HG03039 (cell line): ENCODE measurements at regions not wholly inside any gene's neighbourhood (a gene's known extent, or its start where the extent isn't known, plus 50 kb on each side); places are given as distances from the start of the nearest gene placed in this dataset.
"Not testable (repeated sequence)": the region's sequence is repeated elsewhere in the genome, so short reads cannot be mapped to it uniquely, and the experiment has no call there.

Experiments
- ATAC-seq: cut with Tn5 transposase; IDR thresholded peaks from one replicate; pipeline ENCODE4 v1.9.1; 2021; ENCODE audit warnings: mild to moderate bottlenecking, moderate library complexity; ENCODE audit not compliant: unreplicated experiment

DNA sequence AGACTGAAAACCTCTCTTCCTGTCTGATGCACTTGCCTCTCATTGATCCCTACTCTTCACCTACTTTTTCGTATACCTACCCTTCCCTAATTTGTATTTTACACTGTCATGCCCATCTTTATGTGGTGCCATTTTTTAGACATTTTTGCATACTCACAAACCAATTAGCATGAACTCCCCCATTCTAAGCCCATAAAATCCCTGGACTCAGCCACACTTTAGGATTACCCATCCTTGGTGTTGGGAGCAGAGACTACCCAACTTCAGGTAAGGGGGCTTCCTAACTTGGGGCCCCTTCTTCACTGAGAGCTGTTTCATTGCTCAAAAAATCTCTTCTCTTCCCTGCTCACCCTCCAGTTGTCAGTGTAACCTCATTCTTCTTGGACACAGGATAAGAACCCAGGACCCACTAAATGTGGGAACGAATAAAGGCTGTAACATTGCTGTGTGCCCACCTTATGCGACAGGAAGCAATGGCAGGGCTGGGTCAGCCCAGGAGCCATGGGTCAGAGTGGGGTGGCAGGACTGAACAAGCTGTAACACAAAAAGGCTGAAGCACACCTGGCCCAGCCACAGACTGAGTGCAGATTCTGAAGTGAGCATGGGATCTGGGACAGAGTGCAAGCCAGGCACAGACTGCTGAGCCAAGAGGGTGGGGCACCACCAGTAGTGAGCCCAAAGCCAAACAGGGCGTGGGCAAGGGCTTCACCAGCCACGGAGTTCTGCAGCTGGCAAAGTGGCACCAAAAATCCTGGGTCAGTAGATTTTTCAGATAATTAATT, 789.1 kb upstream of the HS3ST5 start:
- no peak for ATAC-seq

DNA sequence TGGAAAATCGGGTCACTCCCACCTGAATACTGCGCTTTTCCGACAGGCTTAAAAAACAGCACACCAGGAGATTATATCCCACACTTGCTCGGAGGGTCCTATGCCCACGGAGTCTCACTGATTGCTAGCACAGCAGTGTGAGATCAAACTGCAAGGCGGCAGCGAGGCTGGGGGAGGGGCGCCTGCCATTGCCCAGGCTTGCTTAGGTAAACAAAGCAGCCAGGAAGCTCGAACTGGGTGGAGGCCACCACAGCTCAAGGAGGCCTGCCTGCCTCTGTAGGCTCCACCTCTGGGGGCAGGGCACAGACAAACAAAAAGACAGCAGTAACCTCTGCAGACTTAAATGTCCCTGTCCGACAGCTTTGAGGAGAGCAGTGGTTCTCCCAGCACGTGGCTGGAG, 778.7 kb upstream of the HS3ST5 start:
- ATAC-seq = not testable (repeated sequence)

DNA sequence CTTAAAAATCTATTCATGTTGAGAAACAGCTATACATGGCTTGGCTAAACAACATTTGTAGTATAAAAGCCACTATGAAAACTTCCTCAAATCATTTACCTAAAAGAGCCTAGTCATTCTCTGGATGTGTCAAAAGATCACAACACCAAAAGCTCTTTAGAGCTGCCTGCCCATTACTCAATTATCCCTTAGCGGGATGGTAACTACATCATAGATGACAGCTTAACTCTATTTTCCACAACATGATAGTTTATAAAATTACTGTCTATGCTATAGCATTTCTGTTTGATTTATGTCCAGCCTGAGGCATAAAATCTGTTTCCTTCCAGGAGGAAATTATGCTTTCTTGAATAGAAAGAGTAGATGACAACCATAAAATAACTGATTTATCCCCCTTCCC, 777.6 kb upstream of the HS3ST5 start:
- ATAC-seq = no peak

DNA sequence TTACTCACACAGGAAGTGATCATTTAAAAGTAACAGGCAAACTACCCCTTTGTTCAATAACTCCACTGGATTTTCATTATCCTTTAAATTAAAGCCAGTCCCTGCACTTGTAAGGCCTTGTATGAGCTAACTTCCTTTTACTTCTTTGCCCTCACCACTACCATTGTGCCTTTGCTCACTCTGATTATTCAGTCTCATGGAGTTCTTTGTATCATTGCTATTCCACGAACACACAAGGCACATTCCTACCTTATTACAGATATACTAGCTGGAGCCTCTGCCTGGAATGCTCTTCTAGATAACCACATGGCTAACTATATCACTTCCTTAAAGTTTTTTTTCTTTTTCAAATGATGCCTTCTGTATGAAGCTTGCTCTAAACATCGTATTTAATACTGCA, 748.6 kb upstream of the HS3ST5 start:
- no peak for ATAC-seq

DNA sequence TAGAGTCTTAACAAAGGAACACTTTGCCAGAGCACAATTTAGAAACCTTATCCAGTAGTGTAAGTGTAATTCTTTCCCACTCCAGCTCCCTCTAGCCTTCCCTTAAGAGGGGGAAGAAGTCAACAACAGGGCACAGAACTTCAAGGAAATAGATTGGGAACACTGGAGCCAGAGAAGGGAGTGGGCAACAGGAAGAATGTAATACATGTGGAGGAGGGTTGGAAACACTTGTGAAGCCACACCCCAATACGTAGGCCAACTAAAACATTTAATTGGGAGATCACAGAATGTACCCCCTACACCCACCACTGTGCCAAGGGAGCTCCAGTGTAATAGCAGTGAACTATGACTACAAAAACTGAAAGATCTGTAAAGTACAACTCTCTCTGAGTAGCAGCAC, 735.7 kb upstream of the HS3ST5 start:
- no peak for ATAC-seq

DNA sequence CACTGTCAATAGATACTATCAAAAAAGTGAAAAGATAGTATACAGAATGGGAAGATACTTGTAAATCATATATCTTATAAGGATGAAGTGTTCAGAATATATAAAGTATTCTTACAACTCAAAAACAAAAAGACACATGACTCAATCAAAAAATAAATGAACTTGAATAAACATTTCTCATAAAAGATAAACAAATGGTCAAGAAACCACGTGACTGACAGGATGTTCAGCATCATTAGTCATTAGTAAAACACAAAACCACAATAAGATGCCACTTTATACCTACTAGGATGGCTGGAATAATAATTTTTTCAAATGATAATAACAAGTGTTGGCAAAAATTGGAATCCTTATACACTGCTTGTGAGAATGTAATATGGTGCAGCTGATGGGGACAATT, 729.1 kb upstream of the HS3ST5 start:
- ATAC-seq = no peak

DNA sequence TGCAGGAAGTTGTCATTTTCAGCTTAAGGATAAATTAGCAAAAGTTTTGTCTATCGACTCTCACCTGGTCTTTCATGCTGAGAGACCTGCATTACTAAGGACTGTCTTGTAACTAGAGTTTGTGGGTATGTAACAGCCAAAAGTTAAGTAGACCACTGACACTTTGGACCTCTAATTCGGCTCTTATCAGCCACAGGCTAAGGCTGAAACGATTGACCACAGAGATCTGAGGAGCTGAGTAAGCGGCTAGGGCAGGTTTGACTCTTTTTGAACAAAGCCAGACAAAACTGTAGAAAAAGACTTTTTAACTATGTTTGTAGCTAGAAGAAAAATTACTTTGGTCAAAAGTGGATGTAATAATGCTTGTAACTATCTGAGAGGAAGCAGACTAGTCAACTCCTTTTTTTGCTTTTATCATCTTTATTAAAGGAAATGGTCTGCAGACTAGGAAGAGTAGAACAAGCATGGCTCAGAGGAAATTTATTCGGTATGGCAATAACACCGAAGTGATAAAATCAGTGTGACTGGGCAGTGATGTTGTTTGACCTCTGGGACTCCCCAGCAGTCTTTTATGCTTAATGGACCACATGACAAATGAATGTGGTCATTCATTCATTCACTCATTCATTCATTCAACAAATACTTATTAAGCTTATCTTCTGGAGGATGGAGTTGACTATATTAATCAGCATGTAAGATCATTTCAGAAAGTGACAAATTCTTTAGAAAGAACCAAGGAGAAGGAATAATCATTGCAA, 725.0 kb upstream of the HS3ST5 start:
- ATAC-seq = no peak

DNA sequence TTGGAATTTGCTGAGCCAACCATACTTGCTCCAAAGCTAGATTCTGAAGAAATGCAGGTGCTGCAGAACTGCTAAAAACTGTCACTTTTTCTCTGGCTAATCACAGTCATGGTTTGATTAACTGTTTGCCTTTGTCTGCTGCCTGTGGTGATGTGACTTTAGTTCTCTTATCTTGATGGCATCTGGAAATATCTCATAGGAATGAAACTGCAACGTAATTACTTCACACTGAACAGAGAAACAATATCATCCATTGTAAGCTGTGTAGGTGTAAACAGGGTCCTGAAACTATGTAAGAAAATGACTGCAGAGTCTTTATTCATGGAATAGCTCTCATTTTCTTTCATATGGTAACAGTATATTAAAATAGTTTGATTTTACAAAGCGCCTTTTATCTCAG, 721.9 kb upstream of the HS3ST5 start:
- no peak for ATAC-seq

DNA sequence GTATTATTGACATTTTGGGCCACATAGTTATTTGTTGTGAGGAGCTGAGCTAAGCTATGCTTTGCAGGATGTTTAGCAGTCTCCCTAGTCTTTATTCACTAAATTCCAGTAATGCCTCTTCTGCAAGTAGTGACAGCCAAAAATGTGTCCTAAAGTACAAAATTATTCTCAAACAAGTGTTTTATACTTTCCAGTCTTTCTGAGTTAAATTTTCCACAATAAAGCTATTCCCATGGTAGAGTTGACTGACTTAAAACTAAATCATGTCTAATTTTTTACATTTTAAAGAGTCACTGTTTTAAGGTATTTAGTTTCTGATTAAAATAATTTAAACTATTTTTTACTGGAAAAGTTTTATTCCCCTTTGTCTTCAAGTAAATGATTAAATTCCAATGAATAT, 717.8 kb upstream of the HS3ST5 start:
- ATAC-seq = no peak

DNA sequence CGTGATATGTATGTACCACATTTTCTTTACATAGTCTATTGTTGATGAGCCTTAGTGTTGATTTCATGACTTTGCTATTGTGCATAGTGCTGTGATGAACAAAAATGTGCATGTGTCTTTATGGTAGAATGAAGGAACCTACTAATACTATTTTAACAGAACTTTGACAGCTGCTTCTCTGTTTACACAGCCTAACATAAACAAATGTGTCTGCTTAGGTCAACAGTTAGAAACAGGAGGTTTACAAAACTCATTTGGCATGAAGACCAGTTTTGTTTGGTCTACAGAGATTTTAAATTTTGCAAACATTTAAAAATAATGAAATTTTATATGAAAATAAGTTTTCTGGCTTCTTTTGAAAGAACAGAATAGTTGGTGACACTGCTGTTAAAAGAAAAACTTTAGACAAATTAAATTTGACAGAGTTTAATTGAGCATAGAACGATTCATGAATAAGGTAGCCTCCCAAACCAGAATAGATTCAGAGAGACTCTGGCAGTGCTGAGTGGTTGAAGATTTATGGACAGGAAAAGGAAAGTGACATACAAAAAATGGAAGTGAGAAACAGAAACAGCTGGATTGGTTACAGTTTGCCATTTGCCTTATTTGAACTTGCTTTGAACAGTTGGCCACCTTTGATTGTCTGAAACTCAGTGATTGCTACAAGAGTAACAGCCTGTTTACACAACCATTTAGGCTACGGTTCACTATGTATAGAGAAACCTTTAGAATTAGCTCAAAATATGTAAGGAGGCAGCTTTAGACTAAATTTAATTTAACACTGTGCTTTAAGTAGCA, 715.8 kb upstream of the HS3ST5 start:
- ATAC-seq = no peak

DNA sequence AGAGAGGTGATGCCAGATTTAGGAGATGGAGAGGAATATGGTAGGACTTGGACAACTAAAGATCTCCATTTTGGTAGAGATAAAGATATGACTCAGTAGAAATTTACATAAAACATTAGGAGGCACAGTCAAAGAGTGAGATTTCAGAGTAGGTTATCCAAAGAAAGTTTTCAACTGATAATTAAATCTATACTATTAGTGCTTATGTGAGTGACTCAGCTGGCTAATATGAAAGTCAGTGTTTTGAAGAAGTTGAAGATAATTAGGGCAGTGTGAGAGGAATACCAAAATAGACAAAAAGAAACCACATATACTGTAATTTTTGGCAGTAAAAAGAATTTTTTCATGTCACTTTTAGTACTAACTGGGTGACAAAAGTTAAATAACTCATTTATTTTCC, 712.8 kb upstream of the HS3ST5 start:
- no peak for ATAC-seq

DNA sequence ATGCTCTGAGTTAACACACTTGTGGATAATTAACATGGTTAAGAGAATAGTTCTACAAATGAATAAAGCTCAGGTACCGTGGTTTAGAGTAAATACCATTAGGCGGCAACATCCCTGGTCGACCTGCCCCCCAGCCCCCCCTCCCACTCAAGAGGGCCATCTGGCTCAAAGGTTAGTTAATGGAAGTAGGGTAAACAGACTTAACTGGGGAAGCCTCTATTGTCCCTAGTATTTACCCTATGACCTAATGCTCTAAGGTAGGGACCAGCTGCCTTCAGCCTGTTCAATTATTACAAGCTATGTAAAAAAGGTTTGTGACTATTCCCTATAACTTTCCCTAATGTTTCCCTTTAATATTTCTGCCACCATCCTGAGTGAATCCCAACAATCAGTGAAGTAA, 711.4 kb upstream of the HS3ST5 start:
- ATAC-seq = not testable (repeated sequence)

DNA sequence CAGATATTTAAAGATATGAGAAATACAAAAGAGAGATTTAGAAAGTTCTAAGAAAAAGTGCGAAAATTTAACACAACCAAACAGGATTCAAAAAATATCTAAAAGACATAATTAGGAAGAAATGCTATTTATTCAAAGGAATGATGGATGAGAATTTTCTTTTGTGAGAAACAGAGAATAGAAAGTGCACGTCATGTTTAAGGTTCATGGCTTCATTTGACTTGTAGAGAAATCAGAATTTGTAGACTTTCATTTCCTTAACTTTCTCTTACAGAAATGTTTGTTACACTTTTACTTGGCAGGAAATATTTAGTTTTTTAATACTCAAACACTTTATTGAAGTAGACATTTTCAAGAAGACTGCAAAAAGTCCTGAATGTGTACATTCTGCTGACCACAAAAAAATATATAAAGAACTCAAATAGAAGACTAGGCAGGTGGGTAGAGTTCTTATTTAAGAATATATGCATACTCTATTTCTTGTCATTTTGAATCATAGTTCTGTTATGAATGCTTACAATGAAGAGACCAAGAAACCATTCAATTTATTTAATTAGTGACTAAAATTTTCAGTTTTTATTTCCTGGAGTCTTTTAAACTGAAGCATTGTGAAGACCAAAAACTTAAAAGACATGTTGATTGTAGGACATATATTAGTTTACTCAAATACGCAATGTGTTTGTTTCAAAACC, 710.5 kb upstream of the HS3ST5 start:
- ATAC-seq = no peak

DNA sequence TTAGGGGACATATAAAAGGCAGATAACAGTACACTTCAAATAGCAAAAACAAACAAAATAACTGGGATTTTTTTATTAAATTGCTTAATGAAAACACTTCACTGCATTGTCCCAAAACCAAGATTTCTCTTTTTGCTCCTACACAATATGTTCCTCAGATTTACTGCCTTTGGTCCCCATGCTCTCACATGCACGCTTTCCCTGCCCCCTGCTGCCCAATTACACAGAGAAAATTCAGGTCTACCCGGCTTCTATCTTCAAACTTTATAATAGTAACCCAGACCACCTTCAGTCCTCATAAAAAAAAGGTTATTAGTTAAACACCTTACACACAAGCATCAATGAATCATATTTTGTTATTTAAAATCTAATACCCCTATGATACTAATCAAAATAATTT, 673.8 kb upstream of the HS3ST5 start:
- no peak for ATAC-seq

DNA sequence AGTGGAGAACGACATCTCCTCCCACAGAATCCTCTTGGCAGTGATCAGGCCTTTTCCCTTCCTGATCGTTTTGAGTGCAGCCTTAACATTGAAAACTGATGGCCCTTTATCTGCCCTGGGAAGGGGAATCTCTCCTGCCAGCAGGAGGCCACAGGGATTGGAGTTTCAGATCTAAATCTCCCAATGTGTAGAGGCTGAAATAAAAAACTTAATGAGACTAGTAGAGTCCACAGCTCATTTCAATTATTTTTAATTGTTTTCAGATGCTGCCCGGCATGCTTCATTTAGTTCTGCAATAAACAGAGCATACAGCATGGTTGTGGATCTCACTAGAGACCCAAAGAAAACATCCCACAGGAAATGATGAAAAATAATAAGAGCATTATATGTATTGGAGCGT, 662.2 kb upstream of the HS3ST5 start:
- ATAC-seq = no peak

DNA sequence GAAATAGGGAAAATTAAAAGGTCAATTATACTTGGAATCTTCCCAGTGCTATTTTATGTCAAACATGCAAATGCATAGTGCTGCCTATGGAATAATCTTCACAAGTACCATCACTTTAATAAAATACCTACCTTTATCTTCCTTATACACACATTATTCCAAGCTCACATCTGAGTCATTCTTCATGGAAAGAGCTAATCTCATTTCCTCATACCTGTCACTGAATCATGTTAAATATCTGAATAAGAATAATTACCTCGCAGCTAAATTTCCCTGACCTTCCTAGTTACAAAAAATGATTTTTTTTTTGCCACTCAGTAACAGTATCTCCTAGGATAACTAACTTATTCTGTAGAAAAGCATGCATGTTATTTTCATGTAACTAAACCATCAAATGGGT, 661.4 kb upstream of the HS3ST5 start:
- no peak for ATAC-seq

DNA sequence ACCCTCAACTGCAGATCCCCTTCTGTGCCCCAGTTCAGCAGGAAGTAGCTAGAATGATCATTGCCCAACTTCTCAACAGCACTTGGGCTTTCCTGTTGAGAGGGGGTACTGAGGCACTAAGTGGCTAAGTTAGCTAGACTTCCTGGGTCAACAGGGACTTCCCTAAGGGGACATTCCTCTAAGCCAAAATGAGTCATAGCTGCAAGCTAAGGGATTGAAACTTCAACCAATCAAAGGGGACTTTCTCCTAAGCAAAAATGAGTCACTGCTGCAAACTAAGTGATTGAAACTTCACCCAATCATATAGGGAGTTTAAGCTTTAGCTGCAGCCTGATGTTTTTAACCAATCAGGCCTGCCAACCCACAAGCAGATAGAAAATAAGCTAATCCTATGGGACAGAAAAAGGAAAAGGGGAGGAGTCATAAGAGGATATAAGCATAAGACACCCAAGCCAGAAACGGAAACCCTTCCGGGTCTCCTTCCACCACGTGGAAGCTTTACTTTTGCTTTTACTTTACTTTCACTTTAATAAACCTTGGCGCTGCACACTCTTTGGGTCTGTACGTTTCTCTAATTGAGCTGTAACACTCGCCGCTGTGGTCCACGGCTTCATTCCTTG, 659.0 kb upstream of the HS3ST5 start:
- ATAC-seq = no peak

DNA sequence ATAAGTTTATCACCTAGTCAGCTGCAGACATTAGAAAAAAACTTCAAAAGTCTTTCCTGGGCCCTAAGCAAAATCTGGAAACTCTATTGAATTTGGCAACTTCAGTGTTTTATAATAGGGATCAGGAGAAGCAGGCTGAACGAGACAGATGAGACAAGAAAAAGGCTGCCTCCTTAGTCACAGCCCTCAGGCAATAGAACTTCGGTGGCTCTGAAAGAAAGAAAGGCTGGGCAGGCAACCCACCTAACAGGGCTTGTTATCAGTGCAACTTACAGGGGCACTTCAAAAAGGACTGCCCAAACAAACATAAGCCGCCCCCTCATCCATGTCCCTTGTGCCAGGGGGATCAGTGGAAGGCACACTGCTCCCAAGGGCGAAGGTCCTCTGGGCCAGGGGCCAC, 657.9 kb upstream of the HS3ST5 start:
- no peak for ATAC-seq

DNA sequence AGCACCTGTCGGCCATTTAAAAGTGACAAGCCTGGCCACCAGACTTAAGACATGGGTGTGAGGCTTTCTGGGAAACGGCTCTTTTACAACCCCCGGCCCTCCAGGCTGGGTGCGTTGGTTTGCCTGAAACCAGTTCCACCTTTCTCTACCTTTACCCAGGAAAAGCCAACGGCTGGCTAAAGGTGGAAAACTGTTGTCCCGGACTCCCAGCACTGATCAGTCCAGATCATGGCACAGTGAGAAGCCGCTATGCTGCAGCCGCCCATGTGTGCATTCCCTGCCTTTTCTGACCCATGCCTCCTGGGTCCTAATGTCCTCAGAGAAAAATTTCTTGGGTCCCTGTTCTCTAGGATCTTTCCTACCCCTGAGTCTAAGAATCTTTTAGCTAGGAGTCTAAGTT, 655.7 kb upstream of the HS3ST5 start:
- no peak for ATAC-seq

DNA sequence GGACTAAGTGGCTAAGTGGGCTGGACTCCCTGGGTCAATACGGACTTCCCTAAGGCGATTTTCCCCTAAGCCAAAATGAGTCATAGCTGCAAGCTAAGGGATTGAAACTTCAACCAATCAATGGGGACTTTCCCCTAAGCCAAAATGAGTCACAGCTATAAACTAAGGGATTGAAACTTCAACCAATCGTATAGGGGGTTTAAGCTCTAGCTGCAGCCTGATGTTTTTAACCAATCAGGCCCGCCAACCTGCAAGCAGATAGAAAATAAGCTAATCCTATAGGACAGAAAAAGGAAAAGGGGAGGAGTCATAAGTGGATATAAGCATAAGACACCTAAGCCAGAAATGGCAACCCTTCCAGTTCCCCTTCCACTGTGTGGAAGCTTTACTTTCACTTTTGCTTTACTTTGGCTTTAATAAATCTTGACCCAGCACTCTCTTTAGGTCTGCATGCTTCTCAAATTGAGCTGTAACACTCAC, 655.0 kb upstream of the HS3ST5 start:
- ATAC-seq = peak; percentile 61

DNA sequence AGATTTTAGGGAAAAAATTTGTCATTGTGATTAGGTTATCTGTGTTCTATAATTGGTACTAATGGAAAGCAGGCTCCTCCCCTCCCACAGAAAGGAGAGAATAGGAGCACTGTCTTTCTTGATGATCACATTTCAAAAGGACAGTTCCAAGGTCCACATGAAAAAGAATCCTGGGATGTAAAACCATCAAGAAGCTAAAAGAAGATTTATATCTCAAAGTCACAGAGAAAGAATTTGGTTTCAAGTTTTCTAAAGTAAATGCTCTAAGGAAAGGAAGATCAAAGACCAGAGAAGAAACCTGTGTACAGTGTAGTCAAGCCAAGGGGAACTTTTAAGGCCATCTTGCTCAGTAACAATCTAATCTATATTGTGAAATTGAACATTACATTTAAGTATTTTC, 652.7 kb upstream of the HS3ST5 start:
- ATAC-seq = no peak
